HG03196 (cell line): ENCODE measurements at regions not wholly inside any gene's neighbourhood (a gene's known extent, or its start where the extent isn't known, plus 50 kb on each side); places are given as distances from the start of the nearest gene placed in this dataset.
"Not testable (repeated sequence)": the region's sequence is repeated elsewhere in the genome, so short reads cannot be mapped to it uniquely, and the experiment has no call there.

Source experiments
- ATAC-seq: cut with Tn5 transposase; IDR thresholded peaks from one replicate; pipeline ENCODE4 v1.9.1; 2021; ENCODE audit not compliant: unreplicated experiment

DNA sequence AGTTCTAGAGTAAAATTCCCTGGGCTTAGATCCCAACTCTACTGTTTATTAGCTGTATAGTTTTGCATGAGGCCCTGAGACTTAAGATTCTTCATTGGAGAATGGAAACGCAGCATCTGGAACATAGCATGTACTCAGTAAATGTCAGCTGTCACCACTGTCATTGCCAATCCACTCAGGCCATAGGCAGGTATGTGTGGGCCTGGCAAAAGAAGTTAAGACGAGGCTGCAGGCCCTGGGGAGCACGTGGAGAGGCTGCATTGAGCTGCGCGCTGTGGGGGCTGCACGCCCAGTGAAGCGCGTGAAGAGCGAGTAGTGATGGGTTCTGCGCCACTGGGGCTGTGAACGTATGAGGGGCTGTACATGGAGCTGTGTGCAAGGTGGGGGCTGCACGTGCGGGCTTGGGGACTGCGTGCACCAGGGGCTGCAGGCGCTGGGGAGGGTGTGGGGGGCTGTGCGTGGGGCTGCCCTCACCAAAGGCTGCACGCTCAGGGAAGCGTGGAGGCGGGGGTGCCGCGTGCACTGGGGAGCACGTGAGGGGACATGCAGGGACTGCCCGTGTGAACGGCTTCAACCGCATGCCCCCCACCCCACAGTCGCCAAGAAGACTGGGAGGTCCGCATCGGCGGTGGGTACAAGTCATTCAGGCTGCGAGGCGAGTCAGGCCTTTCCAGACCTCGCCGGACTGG, 85.5 kb downstream of the PRR15 start:
- ATAC-seq, result no peak

DNA sequence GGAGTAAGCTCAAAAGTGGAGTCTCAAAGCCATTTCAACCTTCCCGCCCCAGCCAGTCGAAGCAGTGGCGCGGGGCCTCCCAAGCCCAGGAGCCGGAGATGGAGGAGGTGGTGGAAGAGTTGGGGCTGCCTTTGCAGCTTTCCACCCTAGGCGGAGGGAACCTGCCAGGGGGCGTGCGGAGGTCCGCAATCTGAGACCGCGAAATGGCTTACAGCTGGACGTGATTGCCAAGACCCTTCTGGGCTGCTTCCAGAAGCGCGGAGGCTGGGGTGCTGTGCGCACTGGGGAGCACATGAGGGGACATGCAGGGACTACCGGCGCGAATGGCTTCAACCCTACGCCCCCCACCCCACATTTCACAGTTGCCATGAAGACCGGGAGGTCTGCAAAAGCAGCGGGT, 86.2 kb downstream of the PRR15 start:
- ATAC-seq, result no peak

DNA sequence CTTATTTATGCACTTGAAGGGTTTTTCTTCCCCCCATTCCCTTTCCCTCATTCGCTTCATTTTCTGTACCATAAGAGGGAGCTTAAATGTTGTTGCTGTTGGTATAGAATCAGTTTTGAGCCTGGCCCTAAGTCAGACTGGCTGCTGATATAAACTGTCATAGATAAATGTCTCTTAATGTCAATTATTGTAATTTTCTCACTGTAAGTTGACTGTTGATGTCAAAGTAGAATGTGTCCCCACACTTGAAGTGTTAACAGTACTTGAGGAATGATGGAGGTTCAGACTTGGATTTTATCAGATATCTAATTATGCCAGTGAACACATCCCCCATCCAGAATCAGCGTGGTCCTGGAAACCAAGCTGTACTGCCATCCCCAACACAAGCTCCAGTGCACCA, 87.8 kb downstream of the PRR15 start:
- ATAC-seq, result no peak

DNA sequence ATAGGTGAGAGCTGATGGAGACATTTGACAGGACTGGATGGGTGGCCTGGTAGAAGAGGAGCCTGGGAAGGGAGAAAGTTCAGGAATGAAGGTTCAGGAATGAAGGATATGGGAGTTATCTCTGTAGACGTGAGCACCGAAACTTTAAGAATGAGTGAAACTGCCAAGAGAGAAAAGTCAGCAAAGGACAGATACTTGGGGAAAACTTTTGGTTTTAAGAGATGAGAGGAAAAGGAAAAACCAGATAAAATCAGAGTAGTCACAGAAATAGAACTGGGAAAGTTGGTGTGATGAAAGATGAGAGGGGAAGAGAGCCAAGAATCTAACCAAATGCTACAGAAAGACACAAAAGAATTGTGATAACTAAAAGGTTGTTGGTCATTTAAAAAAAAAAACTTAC, 88.9 kb downstream of the PRR15 start:
- ATAC-seq, result no peak

DNA sequence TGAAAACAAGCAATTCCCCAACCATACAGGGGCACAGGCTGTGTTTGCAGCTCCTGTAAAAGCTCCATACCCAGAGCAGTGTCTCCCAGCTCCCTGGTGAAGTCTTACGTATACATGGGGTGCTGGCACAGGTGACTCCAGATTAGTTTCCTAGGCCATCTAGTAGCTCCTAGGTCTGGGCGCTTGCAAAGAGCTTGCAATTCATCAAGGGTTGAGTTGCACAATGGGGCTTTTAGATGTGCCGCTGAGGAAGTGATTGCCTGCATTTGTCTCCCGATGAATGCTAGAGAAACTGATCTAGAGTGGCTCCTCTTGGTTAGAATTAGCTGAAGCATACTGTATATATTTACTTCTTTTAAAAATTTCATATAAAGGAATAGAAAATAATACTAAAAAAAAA, 90.7 kb downstream of the PRR15 start:
- not testable (repeated sequence) for ATAC-seq

DNA sequence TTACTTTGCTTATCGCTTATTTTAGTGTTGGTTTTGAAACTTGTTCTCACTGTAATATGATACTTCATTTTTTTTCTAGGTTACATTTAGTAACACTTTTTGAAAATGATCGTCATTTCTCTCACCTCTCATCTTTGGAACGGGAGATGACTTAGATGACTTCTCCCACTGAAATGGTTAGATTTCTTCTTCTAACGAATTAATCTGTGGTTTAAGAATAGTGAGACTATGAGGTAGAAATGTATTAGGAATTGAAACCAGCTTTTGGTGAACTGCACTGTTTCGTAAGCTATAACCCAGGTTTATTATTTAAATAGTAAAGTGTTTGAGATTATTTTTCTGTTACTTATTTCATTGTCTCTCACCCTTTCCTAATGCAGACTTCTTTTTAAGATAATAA, 93.7 kb downstream of the PRR15 start:
- ATAC-seq, result no peak

DNA sequence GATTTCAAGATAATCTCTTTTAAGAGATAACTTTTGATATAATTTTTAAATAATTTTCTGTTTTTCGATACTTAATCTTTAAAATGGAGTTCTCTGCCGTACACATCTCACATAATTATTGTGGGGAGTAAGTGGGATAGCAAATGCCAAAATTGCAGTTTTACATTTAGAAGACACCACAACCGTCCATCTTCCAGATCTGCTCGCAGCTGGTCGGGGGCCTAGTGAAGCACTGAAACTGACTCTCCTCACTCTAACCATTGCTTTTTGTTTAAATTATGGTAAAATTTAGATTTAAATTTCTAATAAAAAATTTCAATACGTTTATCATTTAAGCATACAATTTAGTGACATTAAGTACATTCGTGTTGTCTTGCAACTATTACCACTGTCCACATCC, 94.2 kb downstream of the PRR15 start:
- no peak for ATAC-seq

DNA sequence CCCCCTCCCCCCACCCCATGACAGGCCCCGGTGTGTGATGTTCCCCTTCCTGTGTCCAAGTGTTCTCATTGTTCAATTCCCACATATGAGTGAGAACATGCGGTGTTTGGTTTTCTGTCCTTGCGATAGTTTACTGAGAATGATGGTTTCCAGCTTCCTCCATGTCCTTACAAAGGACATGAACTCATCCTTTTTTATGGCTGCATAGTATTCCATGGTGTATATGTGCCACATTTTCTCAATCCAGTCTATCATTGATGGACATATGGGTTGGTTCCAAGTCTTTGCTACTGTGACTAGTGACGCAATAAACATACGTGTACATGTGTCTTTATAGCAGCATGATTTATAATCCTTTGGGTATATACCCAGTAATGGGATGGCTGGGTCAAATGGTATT, 95.6 kb downstream of the PRR15 start:
- not testable (repeated sequence) for ATAC-seq

DNA sequence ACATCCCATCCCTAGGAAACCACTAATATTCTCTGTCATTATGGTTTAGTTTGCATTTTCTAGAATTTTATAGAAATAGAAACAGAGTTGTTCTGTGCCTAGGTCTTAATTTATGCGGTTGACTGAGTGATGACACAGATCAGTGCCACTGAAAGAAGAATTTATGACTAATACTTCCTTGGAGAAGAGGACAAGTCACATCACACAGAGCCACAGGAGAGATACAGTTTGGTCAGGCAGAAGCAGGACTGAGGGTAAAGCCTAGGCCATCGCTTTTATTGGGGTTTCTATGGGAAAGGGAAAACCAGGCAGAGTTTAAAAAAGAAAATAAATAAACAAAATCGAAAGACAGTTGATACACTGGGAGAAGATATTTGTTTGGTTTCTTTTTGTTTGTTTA, 99.3 kb downstream of the PRR15 start:
- not testable (repeated sequence) for ATAC-seq

DNA sequence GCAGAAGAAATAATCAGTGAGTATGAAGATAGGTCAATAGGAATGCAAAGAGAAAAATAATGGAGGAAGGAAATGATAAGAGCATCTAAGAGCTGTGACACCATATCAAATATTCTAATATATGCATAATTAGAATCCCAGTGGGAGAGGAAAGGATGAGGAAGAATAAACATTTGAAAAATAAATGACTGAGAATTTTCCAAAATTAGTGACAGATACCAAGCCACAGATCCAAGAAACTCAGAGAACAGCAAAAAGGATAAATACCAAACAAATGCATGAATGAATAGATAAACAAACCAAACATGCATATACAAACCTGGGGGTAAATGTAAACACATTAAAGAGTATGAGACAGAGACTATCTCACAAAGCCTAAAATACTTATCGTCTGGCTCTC, 101.4 kb downstream of the PRR15 start:
- ATAC-seq, result not testable (repeated sequence)

DNA sequence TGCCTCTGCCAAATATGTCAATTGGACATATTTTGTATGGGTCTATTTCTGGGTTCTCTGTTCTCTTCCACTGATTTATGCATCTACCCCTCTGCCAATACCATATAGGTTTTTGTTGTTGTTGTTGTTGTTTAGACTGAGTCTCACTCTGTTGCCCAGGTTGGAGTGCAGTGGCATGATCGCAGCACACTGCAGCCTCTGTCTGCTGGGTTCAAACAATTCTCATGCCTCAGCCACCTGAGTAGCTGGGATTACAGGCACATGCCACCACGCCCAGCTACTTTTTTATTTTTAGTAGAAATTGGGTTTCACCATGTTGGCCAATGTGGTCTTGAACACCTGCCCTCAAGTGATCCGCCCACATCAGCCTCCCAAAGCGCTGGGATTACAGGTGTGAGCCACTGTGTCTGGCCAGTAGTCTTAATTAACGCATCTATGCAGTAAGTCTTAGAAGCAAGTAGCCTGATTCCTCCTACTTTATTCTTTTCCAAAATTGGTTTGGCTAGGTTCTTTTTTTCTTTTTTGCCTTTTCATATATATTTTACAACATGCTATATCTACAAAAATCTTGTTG, 103.5 kb downstream of the PRR15 start:
- ATAC-seq, result not testable (repeated sequence)

DNA sequence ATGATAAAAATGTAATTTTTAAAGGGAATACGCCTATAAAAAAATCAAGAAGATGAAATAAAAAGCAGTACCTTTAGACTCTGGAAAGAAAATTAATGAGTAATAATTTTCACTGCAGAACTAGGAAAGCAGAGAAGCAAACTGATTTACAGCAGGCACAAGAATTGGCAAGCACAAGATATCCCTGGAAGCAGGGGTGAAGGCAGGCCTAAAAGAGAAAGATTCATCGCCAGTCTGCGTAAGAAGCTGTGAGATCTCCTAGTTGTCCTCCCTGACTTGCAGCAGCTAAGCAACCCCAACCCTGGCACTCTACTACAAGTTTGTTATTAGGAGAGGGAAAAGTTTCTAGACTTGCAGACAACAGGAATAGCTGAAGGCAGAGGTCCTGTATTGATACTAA, 107.7 kb downstream of the PRR15 start:
- ATAC-seq, result not testable (repeated sequence)

DNA sequence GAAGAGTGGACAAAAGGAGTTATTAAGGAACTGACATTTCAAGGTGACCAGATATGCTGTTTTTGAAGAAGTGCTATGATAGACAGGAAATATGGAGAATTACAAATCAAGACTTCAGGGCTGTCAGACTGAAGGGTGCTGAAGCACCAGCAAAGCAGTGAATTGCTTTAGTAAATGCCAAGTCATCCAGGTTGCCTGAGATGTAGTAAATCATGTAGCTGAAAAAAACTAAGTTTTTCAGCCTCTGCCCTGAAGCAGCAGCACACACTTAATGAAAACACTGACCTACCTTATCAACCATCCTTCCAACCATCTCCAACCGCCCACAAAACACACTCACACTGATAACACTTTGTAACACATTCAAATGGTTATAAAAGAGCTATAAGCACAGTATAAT, 110.0 kb downstream of the PRR15 start:
- ATAC-seq, result not testable (repeated sequence)

DNA sequence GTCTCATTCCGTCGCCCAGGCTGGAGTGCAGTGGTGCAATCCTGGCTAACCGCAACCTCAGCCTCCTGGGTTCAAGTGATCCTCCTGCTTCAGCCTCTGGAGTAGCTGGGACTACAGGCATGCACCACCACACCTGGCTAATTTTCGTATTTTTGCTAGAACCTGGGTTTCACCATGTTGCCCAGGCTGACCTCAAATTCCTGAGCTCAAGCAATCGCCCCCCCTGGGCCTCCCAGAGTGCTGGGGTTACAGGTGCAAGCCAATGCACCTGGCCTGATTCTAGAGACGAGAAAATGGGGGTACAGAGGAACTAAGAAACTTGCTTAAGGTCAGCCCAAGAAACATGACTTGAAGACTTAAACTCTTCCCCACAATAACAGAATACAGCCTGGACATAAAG, 111.0 kb downstream of the PRR15 start:
- ATAC-seq, result not testable (repeated sequence)

DNA sequence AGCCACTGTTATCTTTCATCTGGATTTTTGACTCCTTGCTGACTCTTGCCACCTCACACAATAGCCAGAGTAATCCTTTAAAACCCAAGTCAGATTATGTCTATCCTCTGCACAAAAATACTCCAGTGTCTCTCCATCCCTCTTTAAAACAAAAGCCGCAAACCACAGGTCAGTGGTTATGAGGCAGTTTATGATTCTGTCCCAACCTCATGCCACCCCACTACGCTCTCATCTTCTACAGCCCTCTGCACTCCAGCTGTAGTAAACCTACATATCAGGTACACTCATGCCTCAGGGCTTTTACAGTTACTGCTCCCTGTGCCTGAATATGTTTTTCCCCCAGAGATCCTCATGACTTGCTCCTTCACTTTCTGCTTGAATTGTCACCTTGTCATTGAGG, 113.6 kb downstream of the PRR15 start:
- ATAC-seq, result not testable (repeated sequence)

DNA sequence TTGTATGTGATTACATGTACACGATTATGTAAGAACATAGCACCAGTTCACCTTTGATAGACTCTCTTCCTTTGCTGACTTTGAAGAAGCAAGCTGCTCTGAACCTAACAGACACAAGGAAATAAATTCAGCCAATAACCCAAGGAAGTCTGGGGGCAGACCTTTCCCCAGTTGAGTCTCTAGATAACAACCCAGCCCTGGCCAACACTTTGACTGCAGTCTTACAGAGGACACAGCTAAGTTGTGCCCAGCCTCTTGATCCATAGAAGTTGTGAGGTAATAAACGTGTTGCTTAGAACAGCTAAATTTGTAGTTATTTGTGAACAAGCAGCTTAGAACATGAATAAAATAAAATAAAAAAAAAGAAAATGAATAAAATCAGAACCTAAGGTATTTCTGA, 116.3 kb downstream of the PRR15 start:
- not testable (repeated sequence) for ATAC-seq

DNA sequence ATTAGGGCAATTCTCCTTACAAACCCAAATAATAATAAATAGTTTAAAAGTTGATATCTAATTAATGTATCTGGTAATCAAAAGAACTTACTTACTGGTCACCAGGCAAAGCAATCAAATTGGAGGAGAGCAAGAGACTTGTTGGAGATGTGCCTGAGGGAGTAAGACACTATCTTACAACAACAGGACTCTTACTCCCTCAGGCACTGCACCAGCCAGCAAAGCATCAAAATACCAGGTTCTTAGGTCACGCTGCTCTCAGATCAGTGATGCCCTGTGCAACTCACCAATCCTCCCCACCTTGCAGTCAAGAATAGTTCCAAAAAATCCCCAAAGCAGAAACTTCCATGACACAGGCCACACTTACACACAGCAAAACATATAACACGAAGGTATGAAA, 117.0 kb downstream of the PRR15 start:
- ATAC-seq, result not testable (repeated sequence)

DNA sequence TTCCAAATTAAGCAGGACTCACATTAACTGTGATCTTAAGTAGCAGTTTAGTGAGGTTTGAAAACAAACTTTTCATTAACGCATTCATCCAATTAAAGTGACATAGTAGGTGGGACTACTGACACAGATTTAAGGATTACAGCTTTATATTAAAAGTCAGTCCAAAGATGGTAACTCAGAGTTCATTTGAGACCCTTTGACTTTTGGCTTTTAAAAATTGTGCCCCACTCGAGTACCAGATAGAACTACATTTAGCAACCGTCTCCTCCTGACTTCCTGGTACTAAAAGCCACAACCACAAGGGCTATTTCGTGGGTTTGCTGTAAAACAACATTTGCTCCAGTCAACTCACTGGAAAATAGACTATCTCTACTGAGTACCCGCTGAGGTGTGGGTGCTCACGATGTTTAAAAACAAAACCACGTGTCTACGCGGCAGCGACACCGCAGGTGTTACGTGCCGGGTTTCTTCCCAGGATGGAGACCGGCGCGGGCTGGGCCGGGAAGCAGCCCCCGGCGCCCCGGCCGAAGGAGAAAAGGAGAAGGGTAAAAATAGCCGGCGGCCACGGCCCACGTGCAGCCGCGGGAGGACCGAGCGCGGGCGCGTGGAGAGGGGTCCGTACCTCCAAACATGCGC, 120.6 kb downstream of the PRR15 start:
- ATAC-seq, result peak; percentile 18

DNA sequence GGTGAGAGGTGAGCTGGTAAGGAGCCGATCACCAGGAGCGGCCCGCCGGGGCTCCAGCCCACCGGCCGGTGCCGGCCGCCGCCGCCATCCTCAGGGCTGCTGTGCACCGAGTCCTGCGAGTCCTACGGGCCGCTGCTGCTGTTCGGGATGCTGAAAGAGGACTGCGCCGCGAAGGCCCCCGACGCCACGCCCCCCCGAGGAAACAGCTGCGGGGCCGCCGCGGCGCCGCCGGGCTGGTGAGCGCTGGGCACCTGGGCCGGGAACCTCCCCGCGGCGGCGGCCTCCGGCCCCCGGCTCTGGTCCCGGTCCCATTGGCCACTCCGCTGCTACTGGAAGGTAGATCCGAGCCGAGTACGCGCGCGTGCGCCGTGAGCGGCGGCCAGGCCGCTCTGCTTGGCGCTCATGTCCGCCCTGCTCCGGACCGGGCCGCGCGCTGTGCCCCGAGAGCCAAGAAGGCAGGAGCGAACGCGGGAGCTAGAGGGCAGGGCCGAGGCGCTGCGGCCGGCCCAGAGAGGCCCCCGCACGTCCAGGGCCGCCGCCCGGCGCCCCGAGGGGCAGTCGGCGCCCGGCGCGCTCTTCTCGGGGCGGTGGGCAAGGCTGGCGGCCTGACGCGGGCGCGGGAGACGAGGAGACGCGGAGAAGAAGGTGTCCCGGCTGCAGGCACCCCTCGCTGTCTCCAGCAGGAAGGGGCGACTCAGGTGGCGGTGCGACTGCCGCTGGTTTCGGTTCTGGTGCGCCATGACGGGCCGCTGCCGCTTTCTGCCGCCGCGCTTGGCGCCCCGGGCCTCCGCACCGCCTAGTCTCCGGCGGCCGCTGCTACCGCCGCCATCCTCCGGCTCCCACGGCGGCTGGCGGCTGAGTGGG, 121.3 kb upstream of the WIPF3 start:
- ATAC-seq, result peak; percentile 58

DNA sequence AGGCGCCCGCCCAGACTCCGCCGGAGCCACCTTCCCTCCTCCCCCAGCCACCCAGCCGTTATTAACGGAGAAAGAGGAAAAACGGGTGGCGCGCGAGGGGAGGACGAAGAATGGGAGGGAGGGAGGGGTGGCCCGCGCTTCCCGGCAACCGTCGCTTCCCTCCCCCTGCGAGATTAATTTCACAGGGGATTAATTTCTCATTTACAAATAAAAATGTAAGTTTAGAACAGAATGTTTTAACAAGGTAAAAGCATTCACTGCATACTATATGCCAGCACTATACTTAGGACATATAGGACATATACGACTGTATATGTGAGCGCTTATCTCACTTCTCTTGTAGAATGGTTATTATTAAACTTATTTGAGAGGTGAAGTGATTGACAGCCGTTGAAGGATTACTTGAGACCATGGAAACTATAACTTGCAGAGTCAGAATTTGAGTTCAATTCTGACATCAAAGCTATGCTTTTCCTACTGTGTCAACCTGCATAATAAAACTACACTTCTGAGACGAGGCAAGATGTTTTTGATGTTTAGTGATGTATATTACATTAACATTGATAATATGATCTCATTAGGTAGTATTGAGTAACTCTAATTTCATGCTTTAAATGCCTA, 120.5 kb upstream of the WIPF3 start:
- not testable (repeated sequence) for ATAC-seq

DNA sequence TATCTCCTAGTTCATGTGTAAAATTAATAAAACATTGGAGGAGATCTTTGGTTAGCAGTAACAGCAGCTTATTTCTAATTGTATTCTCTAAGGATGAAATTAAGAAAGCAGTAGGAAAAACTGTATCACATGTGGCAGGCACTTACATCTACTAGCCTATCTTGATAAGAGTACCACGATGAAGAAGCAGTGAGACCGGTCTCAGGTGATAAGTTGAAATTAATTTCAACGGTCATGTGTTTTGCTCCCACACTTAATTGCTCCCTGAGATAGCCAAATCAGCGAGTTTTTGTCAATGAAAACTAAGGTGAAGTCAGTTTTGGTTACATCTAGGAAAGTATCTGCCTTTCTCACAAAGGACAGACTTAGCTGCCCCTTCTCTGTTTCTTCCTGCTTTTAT, 115.8 kb upstream of the WIPF3 start:
- ATAC-seq, result not testable (repeated sequence)
